MCF 10A (cell line): ENCODE measurements at regions not wholly inside any gene's neighbourhood (a gene's known extent, or its start where the extent isn't known, plus 50 kb on each side); places are given as distances from the start of the nearest gene placed in this dataset.

ENCODE experiments used
- BruUV-seq: library from RNA; stranded (reverse); fragments of 400-500 nt; replicated peaks from 2 replicates; lab custom pipeline; 2021; lab: Mats Ljungman, UMichigan
- CTCF ChIA-PET: fragments of 300-600 bp; sonication (Branson Sonifier 250); formaldehyde crosslinking; extraction: SDS; loops from one replicate; lab custom pipeline; 2021; ENCODE audit warnings: antibody characterized with exemption, inconsistent platforms; lab: Yijun Ruan, JAX
- POLR2A ChIA-PET: fragments of 300-600, 350-650 bp; sonication (Branson Sonifier 250); formaldehyde crosslinking; extraction: SDS; loops from one replicate; lab custom pipeline; 2020; ENCODE audit warnings: antibody characterized with exemption, inconsistent platforms; lab: Yijun Ruan, JAX
- DNase-seq: peaks from one replicate; pipeline ENCODE4 v3.0.0-alpha.2; 2018; ENCODE audit not compliant: unreplicated experiment
- H3K27ac Mint-ChIP-seq: one replicate; pipeline ENCODE4 v1.8.0; 2022; ENCODE audit warnings: mild to moderate bottlenecking, low read depth, mixed read lengths; ENCODE audit not compliant: unreplicated experiment
- H3K27me3 Mint-ChIP-seq: one replicate; pipeline ENCODE4 v1.8.0; 2022; ENCODE audit warnings: mixed read lengths; ENCODE audit not compliant: insufficient read depth, unreplicated experiment
- H3K36me3 Mint-ChIP-seq: one replicate; pipeline ENCODE4 v1.8.0; 2022; ENCODE audit warnings: mild to moderate bottlenecking, moderate library complexity, mixed read lengths; ENCODE audit not compliant: insufficient read depth, unreplicated experiment
- H3K4me1 Mint-ChIP-seq: one replicate; pipeline ENCODE4 v1.8.0; 2022; ENCODE audit warnings: mixed read lengths; ENCODE audit not compliant: insufficient read depth, unreplicated experiment
- H3K4me3 Mint-ChIP-seq: one replicate; pipeline ENCODE4 v1.8.0; 2022; ENCODE audit warnings: mild to moderate bottlenecking, moderate library complexity, mixed read lengths; ENCODE audit not compliant: unreplicated experiment
- H3K9me3 Mint-ChIP-seq: one replicate; pipeline ENCODE4 v1.8.0; 2022; ENCODE audit warnings: mixed read lengths; ENCODE audit not compliant: unreplicated experiment
- intact Hi-C: fragments of 100-400 bp; cut with micrococcal nuclease; formaldehyde crosslinking; loops from 2 replicates; pipeline ENCODE4 v1.14.1; 2022
- TF ChIP-seq, protein P1 (sequence below): fragments of 200-600 bp; IDR thresholded peaks from one replicate; pipeline ENCODE4 v1.8.0; 2022; ENCODE audit warnings: antibody characterized with exemption, mild to moderate bottlenecking; ENCODE audit not compliant: unreplicated experiment

DNA sequence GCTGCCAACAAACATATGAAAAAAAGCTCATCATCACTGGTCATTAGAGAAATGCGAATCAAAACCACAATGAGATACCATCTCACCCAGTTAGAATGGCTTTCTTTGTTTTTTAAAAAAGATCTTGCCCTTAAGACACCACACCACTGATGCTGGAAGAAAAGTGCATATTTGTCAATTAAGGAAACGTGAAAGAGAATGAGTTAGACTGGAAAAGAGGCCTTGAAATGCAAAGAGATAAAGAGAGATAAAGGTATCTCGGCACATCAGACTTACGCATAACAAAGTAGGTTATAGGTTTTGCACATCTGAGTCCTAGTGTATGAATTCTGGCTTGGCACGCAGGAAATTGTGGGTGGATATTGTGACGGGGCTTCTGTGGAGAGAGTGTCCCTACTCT, 149.5 kb downstream of the MTX2 start:
- TF ChIP-seq, protein P1, sequence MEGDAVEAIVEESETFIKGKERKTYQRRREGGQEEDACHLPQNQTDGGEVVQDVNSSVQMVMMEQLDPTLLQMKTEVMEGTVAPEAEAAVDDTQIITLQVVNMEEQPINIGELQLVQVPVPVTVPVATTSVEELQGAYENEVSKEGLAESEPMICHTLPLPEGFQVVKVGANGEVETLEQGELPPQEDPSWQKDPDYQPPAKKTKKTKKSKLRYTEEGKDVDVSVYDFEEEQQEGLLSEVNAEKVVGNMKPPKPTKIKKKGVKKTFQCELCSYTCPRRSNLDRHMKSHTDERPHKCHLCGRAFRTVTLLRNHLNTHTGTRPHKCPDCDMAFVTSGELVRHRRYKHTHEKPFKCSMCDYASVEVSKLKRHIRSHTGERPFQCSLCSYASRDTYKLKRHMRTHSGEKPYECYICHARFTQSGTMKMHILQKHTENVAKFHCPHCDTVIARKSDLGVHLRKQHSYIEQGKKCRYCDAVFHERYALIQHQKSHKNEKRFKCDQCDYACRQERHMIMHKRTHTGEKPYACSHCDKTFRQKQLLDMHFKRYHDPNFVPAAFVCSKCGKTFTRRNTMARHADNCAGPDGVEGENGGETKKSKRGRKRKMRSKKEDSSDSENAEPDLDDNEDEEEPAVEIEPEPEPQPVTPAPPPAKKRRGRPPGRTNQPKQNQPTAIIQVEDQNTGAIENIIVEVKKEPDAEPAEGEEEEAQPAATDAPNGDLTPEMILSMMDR = no peak
- DNase-seq = no peak
- Mint-ChIP-seq H3K9me3 (no peaks in the 10 kb centered on the region), H3K27ac (no peak overlapping the region), H3K4me3 (no peak overlapping the region), H3K4me1 (no peaks in the 10 kb centered on the region), H3K27me3 (no peaks in the 10 kb centered on the region), H3K36me3 (peaks cover 6% of the 10 kb centered on the region)
- ChIA-PET POLR2A (no interaction called here), CTCF (interaction anchor here (1.7 kb wide), 1 partner anchor 36 kb away, joined by 4 read pairs; no protein-coding TSS in a partner anchor)
- intact Hi-C loops = no loop called here
- no TSS peak for BruUV-seq

DNA sequence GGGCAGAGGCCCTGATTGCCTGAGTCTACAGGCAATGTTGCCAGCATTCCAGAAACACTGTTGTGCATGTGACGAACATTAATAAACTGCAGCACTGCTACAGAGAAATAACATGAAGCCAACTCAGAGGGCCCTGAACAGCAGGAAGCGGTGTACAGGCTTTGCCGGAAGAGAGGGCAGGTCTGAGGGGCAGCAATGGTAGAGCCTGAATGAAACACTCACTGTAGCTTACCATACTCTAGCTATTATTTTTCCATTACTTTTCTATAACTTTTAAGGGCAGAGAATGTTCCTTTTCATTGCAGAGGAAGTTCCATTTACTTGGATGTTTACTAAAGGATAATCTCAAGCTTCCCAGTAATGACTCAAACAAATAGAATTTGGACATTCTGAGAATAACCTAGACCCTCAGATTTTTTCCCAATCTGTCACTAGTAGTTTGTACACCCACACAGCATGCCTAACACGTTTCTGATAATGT, 150.4 kb downstream of the MTX2 start:
- no peak overlapping the region for H3K4me3 Mint-ChIP-seq
- ChIA-PET CTCF (interaction anchor here (0.6 to 1.7 kb wide), 3 partner anchors 35 to 1150 kb away, joined by 3 to 4 read pairs (median 3); no protein-coding TSS in a partner anchor), POLR2A (no interaction called here)
- H3K27ac Mint-ChIP-seq = no peak overlapping the region
- DNase-seq = no peak
- intact Hi-C loops = no loop called here
- H3K4me1 Mint-ChIP-seq = no peaks in the 10 kb centered on the region
- peaks cover 8% of the 10 kb centered on the region for H3K36me3 Mint-ChIP-seq
- no peaks in the 10 kb centered on the region for H3K27me3 Mint-ChIP-seq
- TF ChIP-seq, protein P1 = no peak
- no peaks in the 10 kb centered on the region for H3K9me3 Mint-ChIP-seq
- no TSS peak for BruUV-seq

DNA sequence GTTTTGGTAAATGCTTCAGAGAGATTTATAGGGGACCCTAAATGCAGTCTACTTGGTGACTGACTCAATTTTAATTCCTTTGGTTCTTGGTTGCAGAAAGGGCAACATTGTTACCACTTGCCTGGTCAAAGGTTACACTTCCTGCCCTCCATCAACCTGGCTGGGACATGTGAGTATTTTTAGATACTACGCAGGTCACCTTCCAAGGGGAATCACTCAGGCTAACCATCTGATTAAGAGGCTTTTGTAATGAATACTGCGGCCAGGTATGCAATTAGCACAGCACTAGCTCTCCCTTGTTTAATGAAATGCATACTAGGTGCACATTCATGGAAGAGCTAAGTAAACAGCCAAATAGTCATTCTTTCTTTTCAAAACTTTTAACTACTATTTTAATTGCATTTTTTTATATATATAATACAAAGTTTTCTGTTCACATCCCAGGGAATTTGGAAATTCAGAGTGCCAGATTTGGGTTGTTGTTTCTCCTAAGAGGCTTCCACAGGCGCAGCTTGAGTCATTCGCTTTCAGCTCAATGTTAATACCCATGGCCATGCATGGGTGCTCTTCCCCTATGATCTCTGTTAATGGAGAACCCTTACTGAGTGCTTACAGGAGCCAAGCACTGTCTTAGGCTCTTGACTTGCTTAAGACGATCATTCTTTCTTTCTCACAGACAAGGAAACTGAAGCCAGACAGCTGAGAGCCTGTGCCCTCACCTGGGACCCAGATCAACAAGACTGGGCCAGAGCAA, 152.2 kb downstream of the MTX2 start:
- POLR2A ChIA-PET = no interaction called here
- Mint-ChIP-seq H3K9me3 (no peaks in the 10 kb centered on the region), H3K36me3 (peaks cover 8% of the 10 kb centered on the region), H3K27me3 (no peaks in the 10 kb centered on the region), H3K4me3 (no peak overlapping the region), H3K27ac (no peak overlapping the region), H3K4me1 (no peaks in the 10 kb centered on the region)
- TF ChIP-seq, protein P1 = no peak
- no peak for DNase-seq
- CTCF ChIA-PET = no interaction called here
- intact Hi-C loops = no loop called here
- no TSS peak for BruUV-seq

DNA sequence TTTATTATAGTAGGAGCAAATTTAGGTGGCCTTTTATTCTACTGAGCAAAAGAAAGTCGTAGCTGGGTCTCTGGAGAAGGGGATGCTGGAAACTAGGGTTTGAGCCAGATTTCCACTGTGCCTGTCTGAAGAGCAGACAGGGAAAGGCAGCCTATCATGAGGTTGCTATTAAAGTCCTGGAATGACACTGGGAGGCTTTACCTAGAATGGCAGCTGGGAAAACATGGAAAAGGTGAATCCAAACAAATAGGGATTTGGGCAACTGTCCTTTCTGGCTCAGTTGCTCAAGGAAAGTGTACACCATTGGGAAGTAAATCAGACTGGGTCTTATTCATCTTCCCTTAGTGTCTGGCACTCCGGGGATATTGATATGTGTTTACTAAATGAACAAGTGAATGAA, 154.6 kb downstream of the MTX2 start:
- BruUV-seq = no TSS peak
- CTCF ChIA-PET = no interaction called here
- no peaks in the 10 kb centered on the region for H3K4me1 Mint-ChIP-seq
- H3K36me3 Mint-ChIP-seq = peaks cover 8% of the 10 kb centered on the region
- no peak overlapping the region for H3K27ac Mint-ChIP-seq
- TF ChIP-seq, protein P1 = no peak
- H3K27me3 Mint-ChIP-seq = no peaks in the 10 kb centered on the region
- H3K4me3 Mint-ChIP-seq = no peak overlapping the region
- intact Hi-C loops = no loop called here
- POLR2A ChIA-PET = no interaction called here
- no peaks in the 10 kb centered on the region for H3K9me3 Mint-ChIP-seq
- DNase-seq = no peak
